HG02943 (cell line): ENCODE measurements at regions not wholly inside any gene's neighbourhood (a gene's known extent, or its start where the extent isn't known, plus 50 kb on each side); places are given as distances from the start of the nearest gene placed in this dataset.
"Not testable (repeated sequence)": the region's sequence is repeated elsewhere in the genome, so short reads cannot be mapped to it uniquely, and the experiment has no call there.

Experiments
- ATAC-seq: cut with Tn5 transposase; IDR thresholded peaks from one replicate; pipeline ENCODE4 v1.9.1; 2021; ENCODE audit warnings: mild to moderate bottlenecking, low read depth, moderate library complexity; ENCODE audit not compliant: unreplicated experiment

GRCh38 chr4:130850019-130850524, 1754.1 kb downstream of the C4orf33 start:
- no peak for ATAC-seq

DNA sequence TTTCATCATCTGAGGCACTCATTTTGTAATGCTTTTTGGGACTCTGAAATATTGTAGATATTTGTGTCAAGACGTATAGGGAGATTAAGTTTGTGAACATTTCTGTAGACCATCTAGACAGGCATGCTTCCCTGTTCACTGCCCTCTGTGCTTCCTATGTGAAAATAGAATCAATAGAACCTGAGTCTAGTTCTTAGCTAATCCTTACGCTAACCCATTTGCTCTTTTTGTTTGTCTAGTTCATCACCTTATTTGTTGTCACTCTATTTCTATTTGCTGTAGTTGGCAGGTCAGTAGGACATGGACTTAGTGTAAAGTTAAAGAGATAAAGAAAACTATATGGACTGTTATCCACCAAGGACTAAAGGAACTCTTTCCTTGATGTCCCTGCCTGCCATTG, 1755.2 kb downstream of the C4orf33 start:
- no peak for ATAC-seq

GRCh38 chr4:130851932-130852331, 1756.0 kb downstream of the C4orf33 start:
- ATAC-seq = no peak

DNA sequence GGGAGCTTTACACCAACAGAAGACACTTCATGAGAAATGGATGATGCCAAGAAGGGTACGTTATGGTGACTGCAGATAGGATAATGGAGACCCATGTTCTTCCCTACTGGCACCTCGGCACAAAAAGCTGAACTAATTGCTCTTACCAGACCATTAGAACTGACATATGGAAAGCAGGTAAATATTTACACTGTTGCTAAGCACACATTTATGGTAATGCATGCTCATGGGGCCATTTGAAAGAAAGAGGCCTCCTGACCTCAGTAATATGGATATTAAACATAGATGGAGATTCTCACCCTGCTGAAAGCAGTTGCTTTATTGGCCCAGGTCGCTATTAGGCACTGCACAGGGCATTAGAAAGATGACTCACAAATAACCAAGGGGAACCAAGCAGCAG, 1759.6 kb downstream of the C4orf33 start:
- no peak for ATAC-seq

GRCh38 chr4:130859991-130860390, 1764.0 kb downstream of the C4orf33 start:
- ATAC-seq = no peak

DNA sequence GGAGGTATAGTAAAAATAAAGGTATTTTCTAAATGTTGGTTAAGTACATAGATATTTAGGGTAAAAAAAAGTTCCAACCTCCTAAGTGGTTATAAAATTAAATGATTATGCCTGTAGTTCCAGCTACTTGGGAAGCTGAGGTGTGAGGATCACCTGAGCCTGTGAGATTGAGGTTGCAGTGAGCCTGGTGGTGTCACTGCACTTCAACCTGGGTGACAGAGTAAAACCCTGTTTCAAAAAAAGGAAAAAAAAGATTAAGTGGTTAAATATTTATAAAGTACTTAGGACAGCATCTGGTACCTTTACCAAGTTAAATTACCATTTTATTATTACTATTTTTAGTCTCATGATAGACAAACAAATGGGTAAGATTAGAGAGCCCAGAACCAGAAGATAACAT, 1801.0 kb downstream of the C4orf33 start:
- no peak for ATAC-seq

GRCh38 chr4:130901321-130901720, 1805.4 kb downstream of the C4orf33 start:
- ATAC-seq = no peak

- ATAC-seq = no peak
Observed at GRCh38 chr4:130922955-130923354, 1827.0 kb downstream of the C4orf33 start.

DNA sequence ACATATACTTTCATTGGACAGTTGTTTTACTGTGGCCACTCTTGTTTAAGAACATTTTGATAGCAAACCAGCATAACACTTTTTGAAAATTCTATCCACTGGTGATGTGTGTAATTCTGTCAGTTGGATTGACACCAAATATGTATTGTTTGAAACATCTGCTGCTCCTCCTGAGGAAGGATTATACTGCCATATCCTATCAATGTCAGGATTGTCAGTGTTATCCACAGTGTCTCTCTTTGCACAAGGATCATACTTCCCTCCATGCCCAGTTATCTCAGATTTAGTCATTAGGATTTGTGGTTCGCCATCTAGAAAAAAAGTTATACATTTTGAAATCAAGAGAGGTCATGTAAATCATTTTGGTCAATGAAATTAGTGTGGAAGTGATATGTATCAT, 1859.6 kb downstream of the C4orf33 start:
- no peak for ATAC-seq

- no peak for ATAC-seq
Observed at GRCh38 chr4:130985371-130985770, 1889.4 kb downstream of the C4orf33 start.

DNA sequence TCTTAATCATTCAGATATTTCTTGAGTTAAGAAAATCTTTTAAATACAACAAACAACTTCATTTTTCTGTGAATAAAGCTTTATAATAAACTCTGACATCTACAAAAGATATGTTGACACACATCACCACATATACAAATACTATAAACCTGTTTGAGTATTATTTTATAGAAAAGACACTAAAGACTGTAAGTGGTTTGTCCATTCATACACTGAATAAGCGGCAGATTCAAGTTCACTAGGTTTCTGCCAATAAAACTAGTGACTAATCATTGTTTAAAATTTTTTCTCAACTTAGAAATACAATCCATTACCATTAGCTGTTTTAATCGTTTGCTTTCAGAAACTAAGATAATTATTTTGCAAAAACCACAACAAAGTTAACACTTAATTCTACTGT, 1900.0 kb downstream of the C4orf33 start:
- no peak for ATAC-seq

- no peak for ATAC-seq
Observed at GRCh38 chr4:131001371-131001770, 1905.4 kb downstream of the C4orf33 start.

- ATAC-seq = no peak
Observed at GRCh38 chr4:131002132-131002531, 1906.2 kb downstream of the C4orf33 start.

DNA sequence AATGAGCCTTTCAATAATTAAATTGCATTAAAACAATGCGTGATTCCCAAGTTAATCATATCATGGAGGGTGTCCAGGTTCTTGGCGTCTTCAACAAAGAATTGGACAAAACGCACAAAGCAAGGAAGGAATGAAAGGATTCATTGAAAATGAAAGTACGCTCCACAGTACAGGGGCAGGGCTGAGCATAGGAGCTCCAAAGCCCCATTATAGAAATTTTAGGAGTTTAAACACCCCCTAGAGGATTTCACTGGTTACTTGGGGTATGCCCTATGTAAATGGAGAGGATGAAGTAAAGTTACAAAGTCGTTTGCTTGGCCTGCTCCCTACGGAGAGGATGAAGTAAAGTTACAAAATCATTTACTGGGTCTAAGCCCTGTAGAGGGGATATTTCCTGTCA, 1910.4 kb downstream of the C4orf33 start:
- ATAC-seq = no peak

- not testable (repeated sequence) for ATAC-seq
Observed at GRCh38 chr4:131011961-131012360, 1916.0 kb downstream of the C4orf33 start.

DNA sequence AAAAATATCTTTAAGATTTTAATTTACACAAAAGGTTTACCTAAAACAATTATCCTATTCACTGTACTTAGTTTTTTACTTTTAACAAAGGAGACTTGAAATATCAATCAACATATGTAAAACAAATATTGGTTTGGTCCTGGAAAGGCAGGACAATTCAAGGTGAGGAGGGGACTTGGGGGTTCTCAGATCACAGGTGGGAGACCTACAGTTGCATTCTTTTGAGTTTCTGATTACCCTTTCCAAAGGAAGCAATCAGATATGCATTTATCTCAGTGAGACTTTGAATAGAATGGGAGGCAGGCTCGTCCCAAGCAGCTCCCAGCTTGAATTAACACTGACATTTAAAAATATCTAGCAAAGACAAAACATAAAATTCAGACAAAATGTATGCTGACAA, 1917.3 kb downstream of the C4orf33 start:
- no peak for ATAC-seq

- ATAC-seq = no peak
Observed at GRCh38 chr4:131026771-131027170, 1930.8 kb downstream of the C4orf33 start.

GRCh38 chr4:131044368-131044767, 1948.4 kb downstream of the C4orf33 start:
- ATAC-seq = no peak

GRCh38 chr4:131046821-131047220, 1950.9 kb downstream of the C4orf33 start:
- ATAC-seq = no peak

GRCh38 chr4:131052646-131053045, 1956.7 kb downstream of the C4orf33 start:
- no peak for ATAC-seq

DNA sequence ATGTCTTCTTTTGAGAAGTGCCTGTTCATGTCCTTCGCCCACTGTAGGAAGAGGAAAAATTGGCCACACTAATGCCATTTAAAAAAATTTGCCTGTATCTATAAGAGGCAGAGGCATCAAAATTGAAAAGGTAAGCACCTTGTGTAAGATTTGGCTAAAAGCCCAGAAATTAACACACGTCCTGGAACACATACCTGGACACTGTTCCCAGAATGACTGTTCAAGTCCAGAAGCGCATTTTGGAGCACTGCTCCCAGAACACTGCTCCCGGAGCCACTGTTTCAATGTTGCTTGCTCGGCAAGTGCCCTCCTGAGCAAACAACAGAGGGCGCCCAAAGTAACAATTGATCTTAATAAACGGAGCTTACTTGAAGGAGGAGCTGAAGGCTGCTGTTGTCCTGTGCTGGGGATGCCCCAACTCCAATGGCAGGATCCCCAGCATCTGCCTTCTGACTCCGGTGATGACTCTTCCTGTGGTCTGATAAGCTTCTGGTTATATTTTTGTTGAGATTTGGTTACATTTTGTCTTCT, 1958.6 kb downstream of the C4orf33 start:
- ATAC-seq = no peak

DNA sequence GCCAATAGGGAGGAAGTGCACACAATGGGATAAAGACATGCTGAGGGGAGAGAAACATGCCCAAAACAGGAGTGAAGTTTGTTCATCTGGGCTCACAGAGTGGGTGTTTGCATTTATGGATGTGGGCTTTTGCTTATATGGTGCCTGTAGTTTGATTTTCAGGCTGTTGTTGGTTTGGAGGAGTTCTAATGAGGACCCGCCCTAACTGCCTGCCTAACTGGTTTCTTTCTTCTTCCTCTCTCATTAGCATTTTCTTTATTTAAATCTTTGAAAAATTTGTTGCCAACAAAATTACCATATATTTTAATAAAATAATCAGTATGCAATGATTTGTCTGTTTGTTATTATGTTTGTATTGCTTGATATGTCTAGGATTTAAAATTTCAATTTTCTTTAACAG, 1965.8 kb downstream of the C4orf33 start:
- no peak for ATAC-seq

DNA sequence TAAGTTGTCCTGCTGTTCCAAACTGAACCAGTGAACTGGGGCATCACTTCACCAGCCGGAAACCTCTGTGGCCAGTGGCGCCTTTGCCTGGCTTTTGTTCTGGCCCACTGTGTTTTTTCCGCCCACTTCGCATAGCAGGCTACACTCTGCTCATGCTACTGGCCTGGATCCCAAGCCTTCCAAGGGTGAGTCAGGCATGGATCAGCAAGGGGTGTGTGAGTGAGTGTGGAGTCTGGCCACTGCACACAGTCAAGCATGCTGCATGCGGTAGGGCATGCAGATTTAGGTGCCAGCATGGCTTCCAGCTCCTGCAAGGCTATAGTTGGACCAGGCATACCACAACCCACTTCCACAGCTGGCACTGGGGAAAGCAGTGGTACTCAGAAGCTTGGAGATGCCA, 1967.9 kb downstream of the C4orf33 start:
- ATAC-seq = no peak
